NT2/D1 (cell line): ENCODE measurements at regions not wholly inside any gene's neighbourhood (a gene's known extent, or its start where the extent isn't known, plus 50 kb on each side); places are given as distances from the start of the nearest gene placed in this dataset.

Experiments used
- DNase-seq: peaks from one replicate; pipeline ENCODE4 v3.0.0-alpha.2; 2011; ENCODE audit warnings: low read depth, low spot score
- H3K27me3 ChIP-seq: 2 replicates; pipeline ENCODE4 v1.6.0; 2011; ENCODE audit warnings: mild to moderate bottlenecking; ENCODE audit not compliant: insufficient read length, insufficient read depth
- H3K36me3 ChIP-seq: 2 replicates; pipeline ENCODE4 v1.6.1; 2011; ENCODE audit warnings: mild to moderate bottlenecking, low read length, mixed read lengths; ENCODE audit not compliant: insufficient read depth, insufficient read length
- H3K4me1 ChIP-seq: 2 replicates; pipeline ENCODE4 v1.5.1; 2011; ENCODE audit not compliant: insufficient read depth, insufficient read length
- H3K4me3 ChIP-seq: 2 replicates; pipeline ENCODE4 v1.5.1; 2011; ENCODE audit warnings: low read depth; ENCODE audit not compliant: insufficient read length
- H3K9ac ChIP-seq: 2 replicates; pipeline ENCODE4 v1.6.0; 2011; ENCODE audit warnings: low read depth; ENCODE audit not compliant: insufficient read length
- H3K9me3 ChIP-seq: 2 replicates; pipeline ENCODE4 v1.5.1; 2011; ENCODE audit warnings: mild to moderate bottlenecking, low read length; ENCODE audit not compliant: insufficient read depth
- SUZ12 ChIP-seq: IDR thresholded peaks from 2 replicates; pipeline ENCODE4 v1.6.1; 2011; ENCODE audit not compliant: insufficient read length, insufficient read depth; ENCODE audit errors: extremely low read depth
- YY1 ChIP-seq: IDR thresholded peaks from 2 replicates; pipeline ENCODE4 v1.6.1; 2011; ENCODE audit not compliant: insufficient read length, insufficient read depth
- ZNF274 ChIP-seq: IDR thresholded peaks from 2 replicates; pipeline ENCODE4 v1.6.1; 2011; ENCODE audit warnings: mild to moderate bottlenecking, low read depth, low read length

GRCh38 chr5:124128867-124129266 lies 616.9 kb downstream of the CSNK1G3 start:
- Histone ChIP-seq H3K27me3 (no peaks in the 10 kb centered on the region), H3K4me1 (no peaks in the 10 kb centered on the region), H3K36me3 (no peaks in the 10 kb centered on the region), H3K9me3 (no peaks in the 10 kb centered on the region), H3K4me3 (no peak overlapping the region), H3K9ac (no peak overlapping the region)
- TF ChIP-seq ZNF274 (no peak), YY1 (no peak), SUZ12 (no peak)
- no peak for DNase-seq

- no peaks in the 10 kb centered on the region for H3K9me3 ChIP-seq
- no peak for TF ChIP-seq SUZ12
- no peak for TF ChIP-seq ZNF274
- no peak for TF ChIP-seq YY1
- no peak overlapping the region for H3K4me3 ChIP-seq
- H3K27me3 ChIP-seq: no peaks in the 10 kb centered on the region
- H3K9ac ChIP-seq: no peak overlapping the region
- no peak for DNase-seq
- no peaks in the 10 kb centered on the region for H3K4me1 ChIP-seq
- no peaks in the 10 kb centered on the region for H3K36me3 ChIP-seq
Observed at GRCh38 chr5:124126504-124127217, 614.7 kb downstream of the CSNK1G3 start.

GRCh38 chr5:124124711-124125229 lies 612.8 kb downstream of the CSNK1G3 start:
- no peaks in the 10 kb centered on the region for H3K9me3 ChIP-seq
- no peak overlapping the region for H3K9ac ChIP-seq
- no peaks in the 10 kb centered on the region for H3K4me1 ChIP-seq
- H3K36me3 ChIP-seq: no peaks in the 10 kb centered on the region
- H3K4me3 ChIP-seq: no peak overlapping the region
- no peak for DNase-seq
- H3K27me3 ChIP-seq: no peaks in the 10 kb centered on the region
- TF ChIP-seq SUZ12 (no peak), YY1 (no peak), ZNF274 (no peak)

GRCh38 chr5:124121198-124121597 lies 609.2 kb downstream of the CSNK1G3 start:
- Histone ChIP-seq H3K27me3 (no peaks in the 10 kb centered on the region), H3K4me3 (no peak overlapping the region), H3K4me1 (no peaks in the 10 kb centered on the region), H3K9ac (no peak overlapping the region), H3K9me3 (no peaks in the 10 kb centered on the region), H3K36me3 (no peaks in the 10 kb centered on the region)
- TF ChIP-seq YY1: no peak
- no peak for TF ChIP-seq ZNF274
- no peak for TF ChIP-seq SUZ12
- no peak for DNase-seq

GRCh38 chr5:124114911-124115310 lies 602.9 kb downstream of the CSNK1G3 start:
- H3K9ac ChIP-seq: no peak overlapping the region
- no peaks in the 10 kb centered on the region for H3K9me3 ChIP-seq
- H3K36me3 ChIP-seq: no peaks in the 10 kb centered on the region
- no peak overlapping the region for H3K4me3 ChIP-seq
- H3K27me3 ChIP-seq: no peaks in the 10 kb centered on the region
- no peak for TF ChIP-seq YY1
- no peak for TF ChIP-seq ZNF274
- TF ChIP-seq SUZ12: no peak
- DNase-seq: no peak
- H3K4me1 ChIP-seq: no peaks in the 10 kb centered on the region

GRCh38 chr5:124111886-124112285 lies 599.9 kb downstream of the CSNK1G3 start:
- no peak overlapping the region for H3K4me3 ChIP-seq

GRCh38 chr5:124110942-124111341 lies 599.0 kb downstream of the CSNK1G3 start:
- H3K4me3 ChIP-seq: no peak overlapping the region
- H3K27me3 ChIP-seq: no peaks in the 10 kb centered on the region
- H3K9me3 ChIP-seq: no peaks in the 10 kb centered on the region
- no peaks in the 10 kb centered on the region for H3K4me1 ChIP-seq
- no peak for TF ChIP-seq YY1
- TF ChIP-seq ZNF274: no peak
- TF ChIP-seq SUZ12: no peak
- no peak for DNase-seq
- H3K36me3 ChIP-seq: no peaks in the 10 kb centered on the region
- H3K9ac ChIP-seq: no peak overlapping the region

More at GRCh38 chr5:124111886-124112285, 599.9 kb downstream of the CSNK1G3 start:
- H3K36me3 ChIP-seq: no peaks in the 10 kb centered on the region
- H3K9ac ChIP-seq: no peak overlapping the region
- no peaks in the 10 kb centered on the region for H3K9me3 ChIP-seq
- no peak for DNase-seq
- TF ChIP-seq ZNF274: no peak
- no peak for TF ChIP-seq YY1
- TF ChIP-seq SUZ12: no peak
- H3K4me1 ChIP-seq: no peaks in the 10 kb centered on the region
- no peaks in the 10 kb centered on the region for H3K27me3 ChIP-seq
